HG03571 (cell line): ENCODE measurements at regions not wholly inside any gene's neighbourhood (a gene's known extent, or its start where the extent isn't known, plus 50 kb on each side); places are given as distances from the start of the nearest gene placed in this dataset.

ENCODE experiments used
- ATAC-seq: cut with Tn5 transposase; IDR thresholded peaks from one replicate; pipeline ENCODE4 v1.9.1; 2021; ENCODE audit not compliant: unreplicated experiment

- ATAC-seq = no peak
Observed at GRCh38 chr3:113094337-113095221, 103.8 kb downstream of the GTPBP8 start.

- ATAC-seq = no peak
Observed at GRCh38 chr3:113096188-113096892, 105.6 kb downstream of the GTPBP8 start.

- no peak for ATAC-seq
Observed at GRCh38 chr3:113097960-113098447, 107.2 kb downstream of the GTPBP8 start.

- no peak for ATAC-seq
Observed at GRCh38 chr3:113100063-113100462, 109.3 kb downstream of the GTPBP8 start.

- ATAC-seq = no peak
Observed at GRCh38 chr3:113103588-113103987, 107.8 kb upstream of the BOC start.

- ATAC-seq = no peak
Observed at GRCh38 chr3:113104357-113105092, 106.8 kb upstream of the BOC start.

GRCh38 chr3:113105093-113105449, 106.3 kb upstream of the BOC start:
- ATAC-seq = no peak

- no peak for ATAC-seq
Observed at GRCh38 chr3:113105966-113106660, 105.2 kb upstream of the BOC start.

- ATAC-seq = no peak
Observed at GRCh38 chr3:113110267-113110666, 101.1 kb upstream of the BOC start.

GRCh38 chr3:113111011-113111707, 100.2 kb upstream of the BOC start:
- ATAC-seq = no peak

GRCh38 chr3:113113361-113113760, 98.0 kb upstream of the BOC start:
- no peak for ATAC-seq

GRCh38 chr3:113117511-113118234, 93.7 kb upstream of the BOC start:
- ATAC-seq = no peak

GRCh38 chr3:113118336-113118735, 93.0 kb upstream of the BOC start:
- no peak for ATAC-seq

GRCh38 chr3:113124256-113124830, 87.0 kb upstream of the BOC start:
- no peak for ATAC-seq

GRCh38 chr3:113125951-113126350, 85.4 kb upstream of the BOC start:
- no peak for ATAC-seq

GRCh38 chr3:113128386-113129015, 82.9 kb upstream of the BOC start:
- ATAC-seq = no peak

- no peak for ATAC-seq
Observed at GRCh38 chr3:113129168-113129567, 82.2 kb upstream of the BOC start.

- no peak for ATAC-seq
Observed at GRCh38 chr3:113132571-113132996, 78.8 kb upstream of the BOC start.

GRCh38 chr3:113133140-113133539, 78.2 kb upstream of the BOC start:
- no peak for ATAC-seq
